HL-60 (cell line): ENCODE measurements at regions not wholly inside any gene's neighbourhood (a gene's known extent, or its start where the extent isn't known, plus 50 kb on each side); places are given as distances from the start of the nearest gene placed in this dataset.

Experiments used
- DNase-seq, 2 experiments: peaks; one replicate each; pipeline ENCODE4 v3.0.0-alpha.2; 2010 to 2020; ENCODE audit warnings: low read depth in 1 of 2, low spot score in 1 of 2
- H3K27ac ChIP-seq: fragments of 250-450 bp; sonication (Bioruptor Pico); replicated peaks from 2 replicates; pipeline ENCODE4 v1.5.1; 2020; ENCODE audit warnings: mild to moderate bottlenecking, moderate library complexity
- H3K27me3 ChIP-seq: fragments of 250-450 bp; sonication (Bioruptor Pico); 2 replicates; pipeline ENCODE4 v1.5.1; 2021; ENCODE audit warnings: mild to moderate bottlenecking, moderate library complexity; ENCODE audit not compliant: insufficient read depth, poor library complexity, severe bottlenecking
- H3K4me3 ChIP-seq: replicated peaks from 2 replicates; pipeline ENCODE4 v1.5.1; 2011; ENCODE audit warnings: mild to moderate bottlenecking, control low read depth, low read length; ENCODE audit not compliant: insufficient read depth
- CTCF ChIP-seq: IDR thresholded peaks from one replicate; pipeline ENCODE4 v1.5.1; 2011; ENCODE audit warnings: low read length, control low read depth, inconsistent platforms; ENCODE audit not compliant: insufficient read depth
- GABPA ChIP-seq: IDR thresholded peaks from 2 replicates; pipeline ENCODE4 v1.6.1; 2012; ENCODE audit warnings: low read depth
- POLR2AphosphoS5 ChIP-seq: IDR thresholded peaks from 2 replicates; pipeline ENCODE4 v1.6.1; 2012; ENCODE audit warnings: low read depth
- REST ChIP-seq: IDR thresholded peaks from 2 replicates; pipeline ENCODE4 v1.6.1; 2012; ENCODE audit warnings: low read depth; ENCODE audit not compliant: insufficient replicate concordance
- SPI1 ChIP-seq: IDR thresholded peaks from 2 replicates; pipeline ENCODE4 v1.6.1; 2012; ENCODE audit warnings: low read depth, mild to moderate bottlenecking, borderline replicate concordance

GRCh38 chr14:103258211-103258610 lies 75.8 kb upstream of the EIF5 start:
- TF ChIP-seq POLR2AphosphoS5 (no peak), REST (no peak), CTCF (no peak), SPI1 (no peak), GABPA (no peak)
- Histone ChIP-seq H3K27ac (no peak overlapping the region), H3K27me3 (peaks cover 7% of the 10 kb centered on the region), H3K4me3 (no peak overlapping the region)
- DNase-seq: no peak

- no peak for DNase-seq
- no peak for TF ChIP-seq CTCF
- no peak for TF ChIP-seq POLR2AphosphoS5
- TF ChIP-seq REST: no peak
- no peak for TF ChIP-seq SPI1
- no peak for TF ChIP-seq GABPA
- H3K27ac ChIP-seq: no peak overlapping the region
- H3K27me3 ChIP-seq: peaks cover 7% of the 10 kb centered on the region
- no peak overlapping the region for H3K4me3 ChIP-seq
These were observed 74.9 kb upstream of the EIF5 start for GRCh38 chr14:103259184-103259583.

- H3K27ac ChIP-seq: no peak overlapping the region
- TF ChIP-seq GABPA (no peak), REST (no peak), POLR2AphosphoS5 (no peak), CTCF (no peak), SPI1 (no peak)
- peak overlapping the region; percentile 19 for H3K4me3 ChIP-seq
- DNase-seq: no peak
- H3K27me3 ChIP-seq: peaks cover 7% of the 10 kb centered on the region
These were observed 74.0 kb upstream of the EIF5 start for GRCh38 chr14:103259801-103260628.
